ENCODE measurements at regions not wholly inside any gene's neighbourhood (a gene's known extent, or its start where the extent isn't known, plus 50 kb on each side); places are given as distances from the start of the nearest gene placed in this dataset.

- Histone ChIP-seq H2AFZ (ENCODE audit: low read length) (no peak overlapping the region), H4K20me1 (ENCODE audit: control insufficient read depth, insufficient read depth, insufficient read length) (no peaks in the 10 kb centered on the region), H3K79me2 (ENCODE audit: insufficient read depth, low read length) (no peaks in the 10 kb centered on the region), H3K18ac (ENCODE audit: insufficient read length, low read depth, low read length) (no peak overlapping the region), H2BK15ac (ENCODE audit: low read depth, low read length) (no peak overlapping the region), H3K23me2 (ENCODE audit: insufficient read length, low read depth, low read length, poor library complexity, severe bottlenecking) (no peaks in the 10 kb centered on the region), H3K23ac (ENCODE audit: insufficient read length, low read depth, low read length) (no peak overlapping the region), H3K9ac (ENCODE audit: extremely low read depth, insufficient read length, low read length) (no peak overlapping the region), H4K91ac (ENCODE audit: insufficient read length, low read depth, low read length) (no peak overlapping the region), H3T11ph (ENCODE audit: low read length) (no peak overlapping the region), H3K79me1 (ENCODE audit: insufficient read depth, low read depth, low read length, poor library complexity, severe bottlenecking) (no peaks in the 10 kb centered on the region), H2AK5ac (ENCODE audit: insufficient read length, low read length) (no peak overlapping the region), H3K14ac (ENCODE audit: insufficient read depth, low read length) (no peak overlapping the region), H3K27me3 (ENCODE audit: insufficient read depth, low read length) (no peaks in the 10 kb centered on the region), H3K4ac (ENCODE audit: low read depth, low read length) (no peak overlapping the region), H4K8ac (replicated peaks; ENCODE audit: insufficient read length, low read depth, low read length) (no peak overlapping the region), H3K4me2 (ENCODE audit: insufficient read depth, insufficient read length, low read length) (no peak overlapping the region), H3K27ac (ENCODE audit: insufficient read length, low read depth, low read length) (no peak overlapping the region), H3K56ac (ENCODE audit: insufficient read length, low read depth, low read length) (no peak overlapping the region), H2BK120ac (ENCODE audit: low read depth, low read length, poor library complexity, severe bottlenecking) (no peak overlapping the region), H2BK20ac (ENCODE audit: low read depth, low read length, poor library complexity, severe bottlenecking) (no peak overlapping the region), H3K4me1 (ENCODE audit: insufficient read depth, low read length) (peaks cover 19% of the 10 kb centered on the region; the same call in 1 of the 2 replicates), H4K5ac (ENCODE audit: insufficient read length, low read depth, low read length) (no peak overlapping the region), H2BK5ac (ENCODE audit: insufficient read length, low read length) (no peak overlapping the region), H3K9me3 (ENCODE audit: control insufficient read depth, low read depth, low read length) (no peaks in the 10 kb centered on the region), H2BK12ac (ENCODE audit: insufficient read length, low read depth, low read length) (no peak overlapping the region)
- Mint-ChIP-seq H3K27ac (peak overlapping the region in 2 of 3 experiments; percentile 3 to 9; a peak in 3 of 7 replicates), H3K4me3 (no peak overlapping the region), H3K4me1 (peaks cover 35 to 37% of the 10 kb centered on the region in 2 experiments), H3K36me3 (ENCODE audit: insufficient read depth in 1 of 3, low read depth in 3 of 3) (no peaks in the 10 kb centered on the region), H3K9me3 (no peaks in the 10 kb centered on the region), H3K27me3 (ENCODE audit: low read depth) (peaks cover 3% of the 10 kb centered on the region)
- TF ChIP-seq CTCF (conservative IDR thresholded peaks at IDR 0.05): no peak
- WGBS (ENCODE audit: extremely low coverage, insufficient read length, low lambda C conversion rate): no CpG with 5 or more reads among the region's 12 CpGs
- no peak for DNase-seq
These were observed 159.6 kb upstream of the PRKCQ start for GRCh38 chr10:6739530-6740174.

Measured in H9 (cell line).